MCF 10A (cell line): ENCODE measurements at regions not wholly inside any gene's neighbourhood (a gene's known extent, or its start where the extent isn't known, plus 50 kb on each side); places are given as distances from the start of the nearest gene placed in this dataset.
"Not testable (repeated sequence)": the region's sequence is repeated elsewhere in the genome, so short reads cannot be mapped to it uniquely, and the experiment has no call there.

Source experiments
- BruUV-seq: library from RNA; stranded (reverse); fragments of 400-500 nt; replicated peaks from 2 replicates; lab custom pipeline; 2021; lab: Mats Ljungman, UMichigan
- CTCF ChIA-PET: fragments of 300-600 bp; sonication (Branson Sonifier 250); formaldehyde crosslinking; extraction: SDS; loops from one replicate; lab custom pipeline; 2021; ENCODE audit warnings: antibody characterized with exemption, inconsistent platforms; lab: Yijun Ruan, JAX
- POLR2A ChIA-PET: fragments of 300-600, 350-650 bp; sonication (Branson Sonifier 250); formaldehyde crosslinking; extraction: SDS; loops from one replicate; lab custom pipeline; 2020; ENCODE audit warnings: antibody characterized with exemption, inconsistent platforms; lab: Yijun Ruan, JAX
- DNase-seq: peaks from one replicate; pipeline ENCODE4 v3.0.0-alpha.2; 2018; ENCODE audit not compliant: unreplicated experiment
- H3K27ac Mint-ChIP-seq: one replicate; pipeline ENCODE4 v1.8.0; 2022; ENCODE audit warnings: mild to moderate bottlenecking, low read depth, mixed read lengths; ENCODE audit not compliant: unreplicated experiment
- H3K27me3 Mint-ChIP-seq: one replicate; pipeline ENCODE4 v1.8.0; 2022; ENCODE audit warnings: mixed read lengths; ENCODE audit not compliant: insufficient read depth, unreplicated experiment
- H3K36me3 Mint-ChIP-seq: one replicate; pipeline ENCODE4 v1.8.0; 2022; ENCODE audit warnings: mild to moderate bottlenecking, moderate library complexity, mixed read lengths; ENCODE audit not compliant: insufficient read depth, unreplicated experiment
- H3K4me1 Mint-ChIP-seq: one replicate; pipeline ENCODE4 v1.8.0; 2022; ENCODE audit warnings: mixed read lengths; ENCODE audit not compliant: insufficient read depth, unreplicated experiment
- H3K4me3 Mint-ChIP-seq: one replicate; pipeline ENCODE4 v1.8.0; 2022; ENCODE audit warnings: mild to moderate bottlenecking, moderate library complexity, mixed read lengths; ENCODE audit not compliant: unreplicated experiment
- H3K9me3 Mint-ChIP-seq: one replicate; pipeline ENCODE4 v1.8.0; 2022; ENCODE audit warnings: mixed read lengths; ENCODE audit not compliant: unreplicated experiment
- intact Hi-C: fragments of 100-400 bp; cut with micrococcal nuclease; formaldehyde crosslinking; loops from 2 replicates; pipeline ENCODE4 v1.14.1; 2022
- TF ChIP-seq, protein P1 (sequence below): fragments of 200-600 bp; IDR thresholded peaks from one replicate; pipeline ENCODE4 v1.8.0; 2022; ENCODE audit warnings: antibody characterized with exemption, mild to moderate bottlenecking; ENCODE audit not compliant: unreplicated experiment

DNA sequence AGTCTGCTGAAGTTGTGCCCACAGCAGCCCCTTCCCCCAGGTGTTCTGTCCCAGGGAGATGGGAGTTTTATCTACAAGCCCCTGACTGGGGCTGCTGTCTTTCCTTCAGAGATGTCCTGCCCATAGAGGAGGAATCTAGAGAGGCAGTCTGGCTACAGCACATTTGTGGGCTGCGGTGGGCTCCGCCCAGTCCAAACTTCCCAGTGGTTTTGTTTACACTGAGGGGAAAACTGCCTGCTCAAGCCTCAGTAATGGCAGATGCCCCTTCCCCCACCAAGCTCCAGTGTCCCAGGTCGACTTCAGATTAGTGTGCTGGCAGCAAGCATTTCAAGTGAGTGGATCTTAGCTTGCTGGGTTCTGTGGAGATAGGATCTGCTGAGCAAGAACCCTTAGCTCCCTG is 267.4 kb upstream of the RAI14 start:
- POLR2A ChIA-PET, H3K4me3 Mint-ChIP-seq, H3K27ac Mint-ChIP-seq, H3K9me3 Mint-ChIP-seq, CTCF ChIA-PET, BruUV-seq, H3K36me3 Mint-ChIP-seq, intact Hi-C loops, DNase-seq, H3K4me1 Mint-ChIP-seq, H3K27me3 Mint-ChIP-seq: not testable (repeated sequence)

DNA sequence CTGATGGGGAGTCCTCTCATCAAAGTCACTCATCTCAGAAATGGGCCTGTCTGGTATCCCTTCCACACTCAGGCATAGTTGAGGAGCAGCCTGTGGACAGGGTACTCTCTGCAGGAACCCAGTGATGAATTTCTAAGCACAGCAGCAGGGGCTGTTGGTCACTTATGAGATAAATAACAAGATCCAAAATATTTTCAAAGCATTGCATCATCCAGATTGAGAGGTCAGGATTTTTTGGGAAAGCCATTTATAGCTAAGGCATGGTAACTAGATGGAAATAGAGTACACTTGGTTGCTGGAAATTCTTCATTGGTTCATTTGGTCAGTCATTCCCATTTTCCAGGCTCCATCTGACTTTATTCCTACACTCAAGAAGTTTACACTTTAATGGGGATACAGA is 246.8 kb upstream of the RAI14 start:
- TF ChIP-seq, protein P1, sequence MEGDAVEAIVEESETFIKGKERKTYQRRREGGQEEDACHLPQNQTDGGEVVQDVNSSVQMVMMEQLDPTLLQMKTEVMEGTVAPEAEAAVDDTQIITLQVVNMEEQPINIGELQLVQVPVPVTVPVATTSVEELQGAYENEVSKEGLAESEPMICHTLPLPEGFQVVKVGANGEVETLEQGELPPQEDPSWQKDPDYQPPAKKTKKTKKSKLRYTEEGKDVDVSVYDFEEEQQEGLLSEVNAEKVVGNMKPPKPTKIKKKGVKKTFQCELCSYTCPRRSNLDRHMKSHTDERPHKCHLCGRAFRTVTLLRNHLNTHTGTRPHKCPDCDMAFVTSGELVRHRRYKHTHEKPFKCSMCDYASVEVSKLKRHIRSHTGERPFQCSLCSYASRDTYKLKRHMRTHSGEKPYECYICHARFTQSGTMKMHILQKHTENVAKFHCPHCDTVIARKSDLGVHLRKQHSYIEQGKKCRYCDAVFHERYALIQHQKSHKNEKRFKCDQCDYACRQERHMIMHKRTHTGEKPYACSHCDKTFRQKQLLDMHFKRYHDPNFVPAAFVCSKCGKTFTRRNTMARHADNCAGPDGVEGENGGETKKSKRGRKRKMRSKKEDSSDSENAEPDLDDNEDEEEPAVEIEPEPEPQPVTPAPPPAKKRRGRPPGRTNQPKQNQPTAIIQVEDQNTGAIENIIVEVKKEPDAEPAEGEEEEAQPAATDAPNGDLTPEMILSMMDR: no peak
- DNase-seq: no peak
- POLR2A ChIA-PET: no interaction called here
- no peak overlapping the region for H3K27ac Mint-ChIP-seq
- no peaks in the 10 kb centered on the region for H3K4me1 Mint-ChIP-seq
- BruUV-seq: no TSS peak
- H3K36me3 Mint-ChIP-seq: no peaks in the 10 kb centered on the region
- H3K9me3 Mint-ChIP-seq: no peaks in the 10 kb centered on the region
- intact Hi-C loops: no loop called here
- CTCF ChIA-PET: no interaction called here
- no peaks in the 10 kb centered on the region for H3K27me3 Mint-ChIP-seq
- H3K4me3 Mint-ChIP-seq: no peak overlapping the region

DNA sequence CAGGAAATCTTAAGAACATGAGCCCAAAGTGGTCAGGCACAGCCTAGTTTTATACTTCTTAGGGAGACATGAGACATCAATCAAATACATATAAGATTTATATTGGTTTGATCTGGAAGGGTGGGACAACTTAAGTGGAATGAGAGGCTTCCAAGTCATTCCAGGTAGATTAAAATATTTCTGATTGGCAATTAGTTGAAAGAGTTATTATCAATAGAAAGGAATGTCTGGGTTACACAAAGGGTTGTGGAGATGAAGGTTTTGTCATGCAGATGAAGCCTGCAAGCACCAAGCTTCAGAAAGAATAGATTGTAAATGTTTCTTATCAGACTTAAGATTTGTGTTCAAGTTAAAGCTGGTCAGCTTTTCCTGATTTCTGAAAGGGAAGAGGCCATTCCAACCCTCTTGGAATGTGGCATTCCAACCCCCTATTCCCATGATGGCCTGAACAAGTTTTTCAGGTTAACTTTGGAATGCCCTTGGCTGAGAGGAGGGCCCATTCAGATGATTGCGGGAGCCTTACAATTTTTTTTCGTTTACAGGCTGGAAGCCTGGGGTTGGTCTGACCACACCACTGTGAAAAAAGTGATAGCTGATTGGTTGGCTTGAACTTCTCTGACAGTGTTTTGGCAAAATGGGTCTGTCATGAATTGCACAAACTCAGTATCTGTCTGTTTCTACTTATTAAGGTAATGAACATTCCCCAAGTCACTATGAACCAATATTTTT is 245.6 kb upstream of the RAI14 start:
- H3K9me3 Mint-ChIP-seq: no peaks in the 10 kb centered on the region
- BruUV-seq: no TSS peak
- no peak overlapping the region for H3K27ac Mint-ChIP-seq
- TF ChIP-seq, protein P1: no peak
- no peaks in the 10 kb centered on the region for H3K4me1 Mint-ChIP-seq
- H3K4me3 Mint-ChIP-seq: no peak overlapping the region
- intact Hi-C loops: no loop called here
- no peaks in the 10 kb centered on the region for H3K36me3 Mint-ChIP-seq
- H3K27me3 Mint-ChIP-seq: no peaks in the 10 kb centered on the region
- POLR2A ChIA-PET: no interaction called here
- CTCF ChIA-PET: no interaction called here
- DNase-seq: no peak

DNA sequence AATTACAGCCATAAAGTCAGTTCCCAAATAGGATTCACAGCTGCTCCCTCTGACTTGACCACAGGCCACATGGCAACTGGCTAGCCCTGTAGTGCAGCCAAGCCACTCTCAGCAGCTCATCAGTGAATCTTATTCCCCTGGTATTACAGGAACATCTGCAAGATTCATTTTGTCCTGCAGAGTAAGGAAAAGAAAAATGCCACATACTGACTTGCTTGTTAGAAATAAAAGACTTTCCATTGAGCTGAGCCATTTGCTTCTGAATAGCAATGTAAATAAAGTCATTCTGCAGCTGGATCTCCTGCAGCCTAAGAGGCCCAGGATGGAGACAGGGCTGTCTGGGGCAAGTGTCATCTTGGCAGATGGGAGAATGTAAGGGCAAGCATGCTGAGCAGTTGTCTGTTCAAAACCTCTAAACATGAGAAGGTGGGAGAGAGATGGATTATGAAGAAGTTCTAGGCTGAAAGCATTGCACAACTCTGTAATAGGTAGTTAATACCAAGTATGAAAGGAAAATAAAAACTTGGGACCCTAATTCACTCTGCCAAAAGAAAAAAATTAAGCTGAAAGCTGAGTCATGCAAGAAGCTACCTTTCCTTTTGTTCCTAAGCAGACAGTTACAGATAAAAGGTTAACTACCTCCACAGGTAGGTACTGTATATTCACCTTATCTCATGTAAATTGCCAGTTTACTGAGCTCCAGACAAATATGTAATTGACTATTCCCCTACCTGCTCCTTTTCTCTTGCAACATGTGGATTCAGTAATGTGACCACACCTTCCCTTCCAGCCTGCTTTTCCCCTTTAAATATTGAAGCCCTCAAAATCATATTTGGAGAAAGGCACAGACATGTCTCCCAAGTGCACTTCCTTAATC is 244.4 kb upstream of the RAI14 start:
- ChIA-PET CTCF (interaction anchor here (1.3 kb wide), 1 partner anchor 13 kb away, joined by 3 read pairs; no protein-coding TSS in a partner anchor), POLR2A (no interaction called here)
- H3K4me3 Mint-ChIP-seq: no peak overlapping the region
- H3K9me3 Mint-ChIP-seq: no peaks in the 10 kb centered on the region
- H3K27me3 Mint-ChIP-seq: no peaks in the 10 kb centered on the region
- no peaks in the 10 kb centered on the region for H3K36me3 Mint-ChIP-seq
- intact Hi-C loops: no loop called here
- H3K27ac Mint-ChIP-seq: no peak overlapping the region
- H3K4me1 Mint-ChIP-seq: no peaks in the 10 kb centered on the region
- TF ChIP-seq, protein P1: no peak
- no peak for DNase-seq
- BruUV-seq: no TSS peak
